ENCODE measurements at regions not wholly inside any gene's neighbourhood (a gene's known extent, or its start where the extent isn't known, plus 50 kb on each side); places are given as distances from the start of the nearest gene placed in this dataset.
"Not testable (repeated sequence)": the region's sequence is repeated elsewhere in the genome, so short reads cannot be mapped to it uniquely, and the experiment has no call there.

GRCh38 chr5:1666812-1667588, 132.6 kb downstream of the MRPL36 start:
- peak; percentile 38 for DNase-seq

GRCh38 chr5:1666221-1666620, 133.4 kb downstream of the MRPL36 start:
- DNase-seq: no peak

GRCh38 chr5:1665803-1666202, 133.8 kb downstream of the MRPL36 start:
- DNase-seq: no peak

GRCh38 chr5:1665231-1665630, 134.4 kb downstream of the MRPL36 start:
- DNase-seq: no peak

- no peak for DNase-seq
Measured at GRCh38 chr5:1663186-1663585, 136.5 kb downstream of the MRPL36 start.

- DNase-seq: no peak
Measured at GRCh38 chr5:1662559-1663085, 137.0 kb downstream of the MRPL36 start.

GRCh38 chr5:1661831-1662558, 137.6 kb downstream of the MRPL36 start:
- no peak for DNase-seq

GRCh38 chr5:1661311-1661710, 137.6 kb upstream of the LPCAT1 start:
- DNase-seq: no peak

- DNase-seq: no peak
Measured at GRCh38 chr5:1660511-1660910, 136.8 kb upstream of the LPCAT1 start.

GRCh38 chr5:1660001-1660400, 136.2 kb upstream of the LPCAT1 start:
- DNase-seq: no peak

GRCh38 chr5:1659100-1659981, 135.6 kb upstream of the LPCAT1 start:
- no peak for DNase-seq

- DNase-seq: no peak
Measured at GRCh38 chr5:1658665-1659064, 134.9 kb upstream of the LPCAT1 start.

- no peak for DNase-seq
Measured at GRCh38 chr5:1657161-1657741, 133.5 kb upstream of the LPCAT1 start.

- no peak for DNase-seq
Measured at GRCh38 chr5:1656271-1656975, 132.7 kb upstream of the LPCAT1 start.

- DNase-seq: no peak
Measured at GRCh38 chr5:1655496-1656270, 131.9 kb upstream of the LPCAT1 start.

- no peak for DNase-seq
Measured at GRCh38 chr5:1654786-1655495, 131.2 kb upstream of the LPCAT1 start.

GRCh38 chr5:1653698-1654651, 130.2 kb upstream of the LPCAT1 start:
- DNase-seq: not testable (repeated sequence)

GRCh38 chr5:1652873-1653697, 129.3 kb upstream of the LPCAT1 start:
- peak; percentile 21 for DNase-seq
